DND-41 (cell line): ENCODE measurements at regions not wholly inside any gene's neighbourhood (a gene's known extent, or its start where the extent isn't known, plus 50 kb on each side); places are given as distances from the start of the nearest gene placed in this dataset.

Experiments used
- ATAC-seq: fragments of 200-7000 bp; cut with Tn5 transposase; 3 replicates; pipeline ENCODE4 v1.9.1; 2021; ENCODE audit warnings: low read depth; ENCODE audit not compliant: insufficient read depth
- DNase-seq: peaks from one replicate; pipeline ENCODE4 v3.0.0-alpha.2; 2020
- H2AFZ ChIP-seq: 2 replicates; pipeline ENCODE4 v1.6.0; 2012; ENCODE audit warnings: low read depth, low read length
- H3K27ac ChIP-seq: 2 replicates; pipeline ENCODE4 v1.5.1; 2012; ENCODE audit warnings: low read length, inconsistent platforms
- H3K27me3 ChIP-seq: fragments of 200-600 bp; sonication (generic); 2 replicates; pipeline ENCODE4 v1.6.0; 2012; ENCODE audit warnings: low read length, mild to moderate bottlenecking, inconsistent platforms; ENCODE audit not compliant: insufficient read depth, poor library complexity
- H3K36me3 ChIP-seq: 2 replicates; pipeline ENCODE4 v1.5.1; 2012; ENCODE audit warnings: low read length, inconsistent platforms; ENCODE audit not compliant: insufficient read depth
- H3K4me1 ChIP-seq: 2 replicates; pipeline ENCODE4 v1.5.1; 2012; ENCODE audit warnings: mild to moderate bottlenecking, low read length; ENCODE audit not compliant: insufficient read depth
- H3K4me2 ChIP-seq: 2 replicates; pipeline ENCODE4 v1.6.0; 2012; ENCODE audit warnings: mild to moderate bottlenecking, moderate library complexity, low read length, inconsistent platforms; ENCODE audit not compliant: insufficient read depth
- H3K4me3 ChIP-seq, 2 experiments: fragments of 200-600 bp in 1 of 2; shearing (Covaris generic) in 1 of 2; 2 replicates each; pipeline ENCODE4 v1.5.1; 2012 to 2016; ENCODE audit warnings: inconsistent platforms in 2 of 2, low read length in 2 of 2, mild to moderate bottlenecking in 2 of 2, low read depth in 1 of 2, moderate library complexity in 1 of 2
- H3K79me2 ChIP-seq: 2 replicates; pipeline ENCODE4 v1.6.0; 2012; ENCODE audit warnings: low read length, inconsistent platforms; ENCODE audit not compliant: insufficient read depth
- H3K9ac ChIP-seq: 2 replicates; pipeline ENCODE4 v1.6.0; 2012; ENCODE audit warnings: low read depth, mild to moderate bottlenecking, inconsistent platforms, low read length, moderate library complexity
- H3K9me3 ChIP-seq: 2 replicates; pipeline ENCODE4 v1.5.1; 2012; ENCODE audit warnings: low read length, moderate library complexity, mild to moderate bottlenecking, inconsistent platforms; ENCODE audit not compliant: insufficient read depth, severe bottlenecking
- H4K20me1 ChIP-seq: 2 replicates; pipeline ENCODE4 v1.6.0; 2012; ENCODE audit warnings: low read length; ENCODE audit not compliant: insufficient read depth
- EZH2 ChIP-seq: IDR thresholded peaks from 3 replicates; pipeline ENCODE4 v1.6.1; 2012; ENCODE audit warnings: borderline replicate concordance, low read depth, mild to moderate bottlenecking, moderate library complexity, low read length, inconsistent platforms; ENCODE audit not compliant: severe bottlenecking
- TF ChIP-seq, protein P1 (sequence below): IDR thresholded peaks from 2 replicates; pipeline ENCODE4 v1.5.1; 2012; ENCODE audit warnings: borderline replicate concordance, low read length, moderate library complexity, mild to moderate bottlenecking; ENCODE audit not compliant: poor library complexity, severe bottlenecking; ENCODE audit errors: extremely low read depth

DNA sequence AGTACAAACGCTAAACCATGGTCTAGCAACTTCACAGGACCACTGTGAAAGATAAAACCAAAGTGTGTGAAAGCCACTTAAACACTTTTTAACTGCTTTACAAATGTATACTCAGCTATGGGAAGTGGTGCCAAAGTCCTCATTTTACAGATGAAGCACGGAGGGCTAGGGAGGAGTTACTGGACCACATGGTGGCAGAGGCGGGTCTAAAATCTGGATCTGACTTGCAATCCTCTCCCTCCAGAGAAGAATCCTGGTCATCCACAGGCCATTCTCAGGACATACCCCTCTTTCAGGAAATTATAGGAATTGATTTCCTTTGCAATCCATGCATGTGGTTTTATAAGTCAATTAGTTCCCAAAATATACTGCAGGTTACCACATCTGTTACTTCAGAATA lies 84.6 kb upstream of the GYPC start:
- ATAC-seq (no peak), DNase-seq (no peak)
- H3K27me3 ChIP-seq = no peaks in the 10 kb centered on the region
- no peaks in the 10 kb centered on the region for H3K4me1 ChIP-seq
- TF ChIP-seq, protein P1, sequence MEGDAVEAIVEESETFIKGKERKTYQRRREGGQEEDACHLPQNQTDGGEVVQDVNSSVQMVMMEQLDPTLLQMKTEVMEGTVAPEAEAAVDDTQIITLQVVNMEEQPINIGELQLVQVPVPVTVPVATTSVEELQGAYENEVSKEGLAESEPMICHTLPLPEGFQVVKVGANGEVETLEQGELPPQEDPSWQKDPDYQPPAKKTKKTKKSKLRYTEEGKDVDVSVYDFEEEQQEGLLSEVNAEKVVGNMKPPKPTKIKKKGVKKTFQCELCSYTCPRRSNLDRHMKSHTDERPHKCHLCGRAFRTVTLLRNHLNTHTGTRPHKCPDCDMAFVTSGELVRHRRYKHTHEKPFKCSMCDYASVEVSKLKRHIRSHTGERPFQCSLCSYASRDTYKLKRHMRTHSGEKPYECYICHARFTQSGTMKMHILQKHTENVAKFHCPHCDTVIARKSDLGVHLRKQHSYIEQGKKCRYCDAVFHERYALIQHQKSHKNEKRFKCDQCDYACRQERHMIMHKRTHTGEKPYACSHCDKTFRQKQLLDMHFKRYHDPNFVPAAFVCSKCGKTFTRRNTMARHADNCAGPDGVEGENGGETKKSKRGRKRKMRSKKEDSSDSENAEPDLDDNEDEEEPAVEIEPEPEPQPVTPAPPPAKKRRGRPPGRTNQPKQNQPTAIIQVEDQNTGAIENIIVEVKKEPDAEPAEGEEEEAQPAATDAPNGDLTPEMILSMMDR = no peak
- TF ChIP-seq EZH2 = no peak
- H3K4me2 ChIP-seq = no peak overlapping the region
- no peaks in the 10 kb centered on the region for H3K9me3 ChIP-seq
- H3K9ac ChIP-seq = no peak overlapping the region
- H4K20me1 ChIP-seq = no peaks in the 10 kb centered on the region
- no peaks in the 10 kb centered on the region for H3K79me2 ChIP-seq
- H3K36me3 ChIP-seq = no peaks in the 10 kb centered on the region
- H3K27ac ChIP-seq = no peak overlapping the region
- no peak overlapping the region for H3K4me3 ChIP-seq
- H2AFZ ChIP-seq = no peak overlapping the region

DNA sequence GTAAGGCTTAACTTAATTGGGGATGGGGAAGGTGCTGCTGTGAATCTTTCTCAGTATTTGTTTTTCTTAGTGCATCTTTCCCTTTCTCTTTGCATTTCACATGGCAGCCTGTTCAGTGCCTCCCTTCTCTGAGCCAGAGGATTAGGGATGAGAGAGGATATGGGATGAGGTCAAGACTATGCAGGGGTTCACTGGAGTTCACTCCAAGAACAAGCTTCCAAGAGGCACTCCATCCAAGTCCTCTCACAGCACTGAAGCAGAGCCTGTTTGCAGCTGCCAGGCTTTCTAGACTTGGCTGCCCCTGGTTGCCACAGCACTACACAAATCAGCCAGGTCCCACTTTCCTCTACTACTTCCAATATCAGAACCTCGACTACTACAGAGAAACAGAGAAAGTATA lies 80.3 kb upstream of the GYPC start:
- H3K9me3 ChIP-seq = no peaks in the 10 kb centered on the region
- no peak overlapping the region for H3K9ac ChIP-seq
- H3K27ac ChIP-seq = no peak overlapping the region
- H4K20me1 ChIP-seq = no peaks in the 10 kb centered on the region
- ATAC-seq (no peak), DNase-seq (no peak)
- no peaks in the 10 kb centered on the region for H3K4me1 ChIP-seq
- H3K4me2 ChIP-seq = no peak overlapping the region
- no peaks in the 10 kb centered on the region for H3K27me3 ChIP-seq
- H3K4me3 ChIP-seq = no peak overlapping the region
- H3K79me2 ChIP-seq = no peaks in the 10 kb centered on the region
- TF ChIP-seq EZH2 = no peak
- TF ChIP-seq, protein P1 = no peak
- H3K36me3 ChIP-seq = no peaks in the 10 kb centered on the region
- no peak overlapping the region for H2AFZ ChIP-seq

GRCh38 chr2:126579868-126580267 lies 76.1 kb upstream of the GYPC start:
- Histone ChIP-seq H3K27me3 (no peaks in the 10 kb centered on the region), H3K9ac (no peak overlapping the region), H4K20me1 (no peaks in the 10 kb centered on the region), H3K79me2 (no peaks in the 10 kb centered on the region), H3K27ac (no peak overlapping the region), H3K9me3 (no peaks in the 10 kb centered on the region), H3K4me3 (no peak overlapping the region), H3K4me2 (no peak overlapping the region), H3K4me1 (no peaks in the 10 kb centered on the region), H2AFZ (no peak overlapping the region), H3K36me3 (no peaks in the 10 kb centered on the region)
- no peak for DNase-seq
- no peak for ATAC-seq
- TF ChIP-seq, protein P1 = no peak
- no peak for TF ChIP-seq EZH2

- Histone ChIP-seq H3K9me3 (no peaks in the 10 kb centered on the region), H3K9ac (no peak overlapping the region), H3K4me1 (no peaks in the 10 kb centered on the region), H3K27ac (no peak overlapping the region), H3K27me3 (no peaks in the 10 kb centered on the region), H2AFZ (no peak overlapping the region), H3K79me2 (no peaks in the 10 kb centered on the region), H3K36me3 (no peaks in the 10 kb centered on the region), H3K4me3 (no peak overlapping the region), H3K4me2 (no peak overlapping the region), H4K20me1 (no peaks in the 10 kb centered on the region)
- DNase-seq (no peak), ATAC-seq (no peak)
- TF ChIP-seq, protein P1 = no peak
- no peak for TF ChIP-seq EZH2
Observed at GRCh38 chr2:126586317-126586716, 69.6 kb upstream of the GYPC start.
